ENCODE measurements at regions not wholly inside any gene's neighbourhood (a gene's known extent, or its start where the extent isn't known, plus 50 kb on each side); places are given as distances from the start of the nearest gene placed in this dataset.

GRCh38 chr15:66912441-66912840 is 153.0 kb upstream of the SMAD3 start:
- intact Hi-C loops (cut with DNase I) = no loop called here

GRCh38 chr15:66917904-66918448 is 147.4 kb upstream of the SMAD3 start:
- intact Hi-C loops (cut with DNase I) = no loop called here
- ATAC-seq (ENCODE audit: poor library complexity) (no peak), DNase-seq (no peak)

More at GRCh38 chr15:66912441-66912840, 153.0 kb upstream of the SMAD3 start:
- DNase-seq (no peak), ATAC-seq (ENCODE audit: poor library complexity) (no peak)

GRCh38 chr15:66919421-66919820 is 146.0 kb upstream of the SMAD3 start:
- DNase-seq = no peak
- intact Hi-C loops (cut with DNase I) = no loop called here
- ATAC-seq (ENCODE audit: poor library complexity) = peak; percentile 58

- intact Hi-C loops (cut with DNase I) = no loop called here
- DNase-seq = peak; percentile 58
- peak; percentile 53 for ATAC-seq (ENCODE audit: poor library complexity)
Observed at GRCh38 chr15:66921319-66921915, 144.0 kb upstream of the SMAD3 start.

- intact Hi-C loops (cut with DNase I) = no loop called here
- no peak for DNase-seq
- no peak for ATAC-seq (ENCODE audit: poor library complexity)
Observed at GRCh38 chr15:66922608-66923007, 142.8 kb upstream of the SMAD3 start.

GRCh38 chr15:66923438-66923881 is 141.9 kb upstream of the SMAD3 start:
- intact Hi-C loops (cut with DNase I) = no loop called here
- ATAC-seq (ENCODE audit: poor library complexity) (peak; percentile 33), DNase-seq (no peak)

GRCh38 chr15:66924889-66925288 is 140.5 kb upstream of the SMAD3 start:
- ATAC-seq (ENCODE audit: poor library complexity) (no peak), DNase-seq (no peak)
- intact Hi-C loops (cut with DNase I) = no loop called here

GRCh38 chr15:66925721-66926120 is 139.7 kb upstream of the SMAD3 start:
- DNase-seq = no peak
- no peak for ATAC-seq (ENCODE audit: poor library complexity)
- intact Hi-C loops (cut with DNase I) = no loop called here

- DNase-seq (no peak), ATAC-seq (ENCODE audit: poor library complexity) (peak; percentile 71)
- intact Hi-C loops (cut with DNase I) = no loop called here
Observed at GRCh38 chr15:66927201-66928077, 138.0 kb upstream of the SMAD3 start.

- intact Hi-C loops (cut with DNase I) = no loop called here
- no peak for DNase-seq
- ATAC-seq (ENCODE audit: poor library complexity) = no peak
Observed at GRCh38 chr15:66928101-66928500, 137.3 kb upstream of the SMAD3 start.

- DNase-seq = no peak
- intact Hi-C loops (cut with DNase I) = no loop called here
- ATAC-seq (ENCODE audit: poor library complexity) = no peak
Observed at GRCh38 chr15:66928784-66929183, 136.6 kb upstream of the SMAD3 start.

GRCh38 chr15:66929843-66930402 is 135.5 kb upstream of the SMAD3 start:
- DNase-seq = no peak
- intact Hi-C loops (cut with DNase I) = no loop called here
- no peak for ATAC-seq (ENCODE audit: poor library complexity)

- intact Hi-C loops (cut with DNase I) = no loop called here
- DNase-seq (no peak), ATAC-seq (ENCODE audit: poor library complexity) (no peak)
Observed at GRCh38 chr15:66931768-66932633, 133.4 kb upstream of the SMAD3 start.

GRCh38 chr15:66932634-66933024 is 132.8 kb upstream of the SMAD3 start:
- DNase-seq (no peak), ATAC-seq (ENCODE audit: poor library complexity) (no peak)
- intact Hi-C loops (cut with DNase I) = no loop called here

- ATAC-seq (ENCODE audit: poor library complexity) = no peak
- no peak for DNase-seq
- intact Hi-C loops (cut with DNase I) = no loop called here
Observed at GRCh38 chr15:66933932-66934867, 131.2 kb upstream of the SMAD3 start.

GRCh38 chr15:66934868-66935520 is 130.4 kb upstream of the SMAD3 start:
- intact Hi-C loops (cut with DNase I) = no loop called here
- ATAC-seq (ENCODE audit: poor library complexity) (no peak), DNase-seq (no peak)

GRCh38 chr15:66935688-66936087 is 129.7 kb upstream of the SMAD3 start:
- ATAC-seq (ENCODE audit: poor library complexity) (no peak), DNase-seq (no peak)
- intact Hi-C loops (cut with DNase I) = no loop called here
